ENCODE measurements at regions not wholly inside any gene's neighbourhood (a gene's known extent, or its start where the extent isn't known, plus 50 kb on each side); places are given as distances from the start of the nearest gene placed in this dataset.

DNA sequence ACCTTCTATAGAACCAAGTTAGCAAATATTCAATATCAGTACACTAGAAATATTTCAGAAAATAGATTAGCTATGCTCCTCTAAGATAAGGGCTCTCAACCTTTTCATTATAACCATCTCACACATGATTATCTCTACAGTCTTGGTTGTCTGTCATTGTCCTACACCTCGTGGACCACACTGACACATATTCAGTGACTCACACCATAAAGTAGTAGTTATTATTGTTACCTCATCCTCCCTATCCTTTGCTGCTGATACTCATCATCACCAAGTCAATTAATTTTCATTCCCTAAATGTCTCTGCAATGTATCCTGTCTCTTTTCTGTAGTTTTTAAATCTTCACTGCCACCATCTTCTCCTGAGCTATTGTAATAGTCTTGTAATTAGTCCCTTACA lies 1309.2 kb upstream of the C9orf72 start:
- no peak for DNase-seq

DNA sequence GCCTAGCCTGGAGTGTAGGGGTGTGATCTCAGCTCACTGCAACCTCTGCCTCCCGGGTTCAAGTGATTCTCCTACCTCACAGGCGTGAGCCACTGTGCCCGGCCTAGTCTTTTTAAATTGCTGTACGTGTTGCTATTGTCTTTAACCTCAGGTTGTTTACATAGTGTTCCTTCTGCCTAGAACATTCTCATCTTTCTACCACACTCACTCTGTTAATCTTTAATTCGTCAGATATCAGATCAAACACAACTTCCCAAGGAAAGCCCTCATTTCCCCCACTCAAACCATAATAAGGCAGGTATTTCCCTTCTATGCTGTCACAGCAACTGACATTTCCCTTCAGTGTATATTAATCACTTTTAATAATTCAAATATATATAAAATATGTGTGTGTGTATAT lies 1310.0 kb upstream of the C9orf72 start:
- no peak for DNase-seq

DNA sequence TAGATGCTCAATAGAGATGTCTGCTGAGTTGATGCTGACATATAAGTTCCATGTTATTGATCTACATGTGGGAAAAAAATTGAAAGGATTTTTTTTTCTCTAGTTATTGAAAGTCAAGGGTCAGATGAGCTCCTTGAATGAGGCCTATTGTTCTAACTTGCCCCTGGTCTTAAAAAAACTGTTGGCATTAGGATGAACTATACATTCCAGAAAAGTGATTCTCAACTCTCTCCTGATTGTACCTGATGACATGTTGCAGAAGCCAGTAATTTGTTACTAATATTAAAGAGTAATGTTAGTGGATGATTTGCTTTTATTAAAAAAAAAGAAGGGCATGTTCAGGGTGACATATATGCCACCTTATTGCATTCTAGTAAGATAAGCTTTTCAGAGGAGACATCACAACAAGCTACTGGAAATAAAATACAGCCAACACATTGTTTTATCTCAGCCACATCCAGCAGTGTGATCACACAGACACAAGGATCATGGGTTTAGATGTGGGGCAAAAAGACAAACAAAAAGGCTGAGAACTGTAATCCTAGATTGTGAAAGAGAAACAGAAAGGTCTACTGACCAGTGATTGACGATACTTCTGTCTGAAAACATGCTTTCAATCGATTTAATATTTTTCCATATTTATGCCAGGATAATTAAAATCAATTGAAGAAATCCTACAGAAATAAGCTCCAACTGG lies 1314.1 kb upstream of the C9orf72 start:
- DNase-seq = no peak

DNA sequence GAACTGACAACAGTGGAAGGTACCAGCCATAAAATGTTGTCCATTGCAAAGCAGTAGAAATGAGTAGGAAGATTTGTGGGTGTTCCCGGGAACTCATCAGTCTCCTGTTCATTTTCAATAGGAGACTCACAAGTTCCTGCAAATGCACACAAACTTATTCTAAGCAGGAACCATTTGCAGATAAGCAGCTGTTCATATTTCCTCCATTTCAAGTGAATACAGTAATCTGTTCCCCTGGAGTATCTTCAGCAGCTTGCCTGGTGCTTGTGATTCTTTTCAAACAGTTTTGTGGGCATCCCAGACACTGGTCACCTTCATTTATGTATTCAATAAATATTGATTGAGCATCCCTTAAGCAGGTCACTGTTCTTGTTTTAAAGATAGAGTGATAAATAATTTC lies 1315.5 kb upstream of the C9orf72 start:
- no peak for DNase-seq

DNA sequence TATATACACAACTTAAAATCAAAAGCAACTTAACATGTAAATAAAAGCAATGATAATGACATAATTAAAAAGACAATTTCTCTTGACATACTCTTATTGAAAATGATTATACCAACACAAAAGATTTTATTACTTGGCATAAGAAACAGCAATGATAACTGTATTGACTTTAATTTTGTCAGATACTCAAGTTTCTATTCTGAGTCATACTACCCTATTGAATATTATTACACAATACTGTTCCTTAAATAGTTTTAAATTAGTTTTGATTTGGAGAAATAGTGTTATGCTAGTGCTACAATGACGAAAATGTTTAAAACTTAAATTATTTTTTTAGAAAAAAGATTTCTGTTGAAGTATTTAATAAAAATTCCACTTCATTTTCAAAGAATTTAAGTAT lies 1319.3 kb upstream of the C9orf72 start:
- no peak for DNase-seq

DNA sequence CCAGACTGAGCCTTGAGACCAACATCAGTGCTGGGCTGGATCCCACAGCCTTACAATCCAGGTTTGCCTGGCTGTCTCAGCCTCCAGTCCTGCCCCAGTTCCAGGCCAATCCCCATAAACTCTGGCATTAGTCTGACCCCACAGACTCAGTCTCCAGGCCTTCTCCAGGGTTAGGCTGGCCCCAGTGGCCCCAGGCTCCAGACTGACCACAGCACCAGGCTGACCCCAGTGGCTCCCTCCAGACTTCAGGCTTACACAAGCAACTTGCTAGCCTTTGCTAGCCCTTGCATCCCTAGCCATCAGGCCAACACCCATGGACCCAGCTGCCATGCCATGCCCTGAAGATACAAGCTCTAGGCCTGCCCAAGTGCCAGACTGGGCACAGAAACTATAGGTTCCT lies 1326.0 kb upstream of the C9orf72 start:
- DNase-seq = no peak

DNA sequence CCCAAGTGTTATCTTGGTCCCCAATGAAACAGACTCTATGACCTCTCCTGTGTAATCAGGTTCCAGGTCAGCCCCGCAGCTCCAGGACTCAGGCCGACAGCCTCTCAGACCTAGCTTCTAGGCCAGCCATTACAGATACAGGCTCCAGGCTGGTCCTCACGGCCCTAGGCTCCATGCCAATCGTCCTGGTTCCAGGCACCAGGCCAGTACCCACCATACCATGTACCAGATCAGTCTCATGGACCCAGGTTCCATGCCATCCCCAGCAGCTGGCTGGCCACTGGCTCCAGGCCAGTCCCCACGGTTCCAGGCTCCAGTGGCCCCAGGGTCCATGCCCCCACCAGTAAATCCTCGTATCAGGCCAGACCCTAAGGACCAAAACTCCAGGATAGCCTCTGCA lies 1326.6 kb upstream of the C9orf72 start:
- no peak for DNase-seq

DNA sequence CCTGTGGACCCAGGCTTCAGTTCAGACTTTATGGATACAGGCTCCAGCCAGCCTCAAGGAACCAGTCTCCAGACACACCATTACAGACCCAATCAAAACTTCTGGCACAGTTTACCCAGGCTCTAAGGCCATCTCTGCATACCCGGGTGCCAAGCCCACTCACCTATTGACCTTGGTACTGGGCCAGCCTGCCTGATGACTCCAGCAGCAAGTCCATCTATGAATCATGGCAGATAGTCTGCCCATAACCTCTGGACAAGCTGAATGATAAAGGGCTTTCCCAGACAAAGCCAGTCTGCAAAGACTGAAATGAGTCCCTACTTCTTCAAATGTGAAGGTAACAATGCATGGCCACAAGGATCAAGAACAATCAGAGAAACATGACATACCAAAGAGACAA lies 1327.1 kb upstream of the C9orf72 start:
- no peak for DNase-seq

DNA sequence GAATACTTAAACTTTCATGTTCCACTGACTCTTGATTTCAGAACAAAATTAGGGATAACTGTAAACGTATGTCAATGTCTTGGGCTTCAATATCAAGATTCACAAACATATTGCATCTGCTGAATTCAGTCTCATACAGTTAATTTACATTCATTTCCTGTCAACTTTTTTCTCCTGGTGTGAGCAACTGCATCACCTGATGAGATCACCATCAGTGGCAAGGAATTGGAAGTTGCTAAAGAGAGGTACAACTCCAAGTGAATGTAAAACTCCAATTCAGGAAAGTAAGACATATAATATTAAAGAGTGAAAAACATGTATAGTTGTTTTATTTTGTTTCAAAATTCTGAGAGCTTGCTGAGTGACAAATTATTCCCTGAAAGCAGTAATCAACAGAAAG lies 1336.2 kb upstream of the C9orf72 start:
- DNase-seq = no peak

DNA sequence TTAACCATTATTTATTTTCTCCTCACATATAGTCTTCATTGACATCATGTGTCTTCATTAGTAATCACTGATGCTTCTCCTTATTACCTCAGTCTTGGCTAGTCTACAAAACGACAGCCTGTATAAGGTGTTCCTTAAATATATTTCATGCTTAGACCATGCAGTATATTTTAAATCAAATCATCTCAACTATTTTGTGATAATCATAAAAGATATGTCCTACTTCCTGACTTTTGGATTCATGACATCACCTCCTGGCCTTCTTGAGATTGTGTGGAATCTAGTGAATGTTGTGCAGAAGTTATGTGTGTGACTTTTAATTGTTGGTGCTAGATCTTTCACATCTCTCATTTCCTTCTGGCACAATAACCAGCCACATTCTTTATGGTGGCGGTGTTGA lies 1339.3 kb upstream of the C9orf72 start:
- DNase-seq = no peak

DNA sequence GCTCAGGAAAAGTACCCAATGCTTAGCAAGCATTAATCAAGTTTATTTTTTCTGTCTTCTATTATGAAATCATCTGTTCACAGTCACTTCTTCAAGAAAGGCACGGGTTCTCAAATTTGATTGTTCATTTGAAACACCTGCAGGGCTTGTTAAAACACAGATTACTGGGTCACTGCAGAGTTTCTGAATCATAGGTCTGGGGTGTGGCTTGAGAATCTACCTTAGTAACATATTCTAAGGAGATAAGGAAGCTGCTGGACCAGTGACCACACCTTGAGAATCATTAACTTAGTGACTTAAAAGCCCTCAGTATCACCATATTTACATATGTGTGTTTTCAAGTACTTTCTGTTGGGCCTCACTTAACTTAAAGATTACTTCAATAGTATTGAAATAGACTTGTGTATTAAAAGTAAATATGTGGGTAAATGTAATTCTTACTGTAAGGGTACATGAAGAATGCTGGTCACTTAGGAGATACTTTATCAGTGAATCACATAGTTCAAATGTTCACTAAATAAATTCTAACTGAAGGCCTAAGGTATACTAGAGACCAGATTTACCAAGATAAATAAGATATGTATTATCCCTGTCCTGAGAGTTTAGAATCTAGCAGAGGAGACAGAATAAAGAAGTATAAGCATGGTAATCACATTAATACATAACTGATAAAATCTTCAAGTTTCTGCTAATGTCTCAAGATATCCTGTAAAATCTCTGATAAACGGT lies 1342.1 kb upstream of the C9orf72 start:
- DNase-seq = no peak

DNA sequence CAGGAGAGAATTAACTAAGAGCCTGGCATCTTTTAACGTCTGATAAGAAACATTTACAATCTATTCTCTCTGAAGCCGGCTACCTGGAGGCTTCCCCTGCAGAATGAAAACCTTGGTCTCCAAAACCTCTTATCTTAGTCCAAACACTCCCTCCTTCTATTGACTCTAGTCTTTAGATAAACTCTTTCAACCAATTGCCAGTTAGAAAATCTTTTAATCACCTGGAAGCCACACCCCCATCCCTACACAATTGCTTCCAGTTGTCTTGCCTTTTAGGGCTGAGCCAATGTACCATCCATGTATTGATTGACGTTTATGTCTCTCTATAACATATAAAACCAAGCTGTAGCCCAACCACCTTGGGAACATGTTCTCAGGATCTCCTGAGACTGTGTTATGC lies 1343.1 kb upstream of the C9orf72 start:
- DNase-seq = no peak

DNA sequence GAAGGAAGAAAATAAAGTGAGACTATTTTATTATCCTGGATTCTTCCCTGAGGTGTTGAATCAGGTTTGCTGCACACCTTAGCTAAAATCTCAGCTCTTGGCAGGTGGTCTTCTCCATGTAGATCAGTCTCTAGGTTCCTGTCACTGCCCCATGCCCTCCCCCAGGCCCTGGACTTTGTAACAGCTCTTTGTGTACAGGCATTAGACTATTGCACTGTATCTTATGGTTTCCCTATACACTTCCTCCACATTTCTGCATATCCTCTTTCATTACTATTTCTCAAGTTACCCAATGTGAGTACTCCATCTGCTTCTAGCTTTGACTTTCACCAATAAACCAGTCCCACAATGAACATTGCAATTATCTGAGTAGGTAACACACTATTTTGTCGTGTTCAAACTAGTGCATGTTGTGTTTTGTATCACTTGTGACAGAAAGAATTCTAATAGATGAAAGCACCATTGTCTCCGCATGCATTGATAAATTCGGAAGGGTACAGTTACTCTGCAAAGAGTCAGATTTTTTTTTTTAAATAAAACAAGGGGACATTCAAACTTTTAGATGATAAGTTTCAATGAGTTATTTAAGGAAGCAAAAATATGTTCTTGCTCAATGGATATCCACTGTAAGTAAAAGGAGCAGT lies 1348.7 kb upstream of the C9orf72 start:
- no peak for DNase-seq

DNA sequence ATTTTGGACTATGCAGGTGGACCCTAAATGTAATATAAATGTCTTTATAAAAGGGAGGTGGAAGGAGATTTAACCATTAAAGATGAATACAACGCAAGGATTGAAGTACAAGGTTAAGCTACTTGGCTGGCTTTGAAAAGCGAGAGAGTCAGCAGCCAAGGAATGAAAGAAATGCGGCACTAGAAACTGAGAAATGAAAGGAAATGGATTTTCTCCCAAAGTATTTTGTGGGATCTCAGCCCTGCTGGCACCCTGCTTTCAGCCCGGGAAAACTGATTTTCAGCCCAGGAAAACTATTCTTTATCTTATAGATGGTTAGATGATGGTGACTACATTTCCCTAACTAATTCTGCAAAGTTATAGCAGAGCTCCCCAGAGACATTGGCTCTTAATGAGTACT lies 1349.6 kb upstream of the C9orf72 start:
- no peak for DNase-seq

DNA sequence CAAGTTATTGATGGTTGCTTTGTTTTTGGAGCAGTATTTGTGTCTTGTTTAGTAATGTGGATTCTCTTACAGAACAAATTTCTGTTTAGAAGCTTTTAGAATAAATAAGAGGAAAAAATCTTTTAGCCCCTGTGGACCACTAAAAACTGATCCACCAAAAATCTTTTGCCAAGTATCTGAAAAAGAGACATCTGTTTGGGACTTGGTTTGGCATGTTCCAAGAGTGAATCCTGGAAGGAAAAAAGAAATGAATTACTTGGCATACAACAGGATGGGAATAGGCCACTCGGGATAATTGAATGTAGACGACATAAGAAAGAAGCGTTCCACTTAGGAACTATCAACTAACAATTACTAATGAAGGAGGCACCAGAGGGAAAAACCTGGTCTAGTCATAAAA lies 1350.1 kb upstream of the C9orf72 start:
- no peak for DNase-seq

DNA sequence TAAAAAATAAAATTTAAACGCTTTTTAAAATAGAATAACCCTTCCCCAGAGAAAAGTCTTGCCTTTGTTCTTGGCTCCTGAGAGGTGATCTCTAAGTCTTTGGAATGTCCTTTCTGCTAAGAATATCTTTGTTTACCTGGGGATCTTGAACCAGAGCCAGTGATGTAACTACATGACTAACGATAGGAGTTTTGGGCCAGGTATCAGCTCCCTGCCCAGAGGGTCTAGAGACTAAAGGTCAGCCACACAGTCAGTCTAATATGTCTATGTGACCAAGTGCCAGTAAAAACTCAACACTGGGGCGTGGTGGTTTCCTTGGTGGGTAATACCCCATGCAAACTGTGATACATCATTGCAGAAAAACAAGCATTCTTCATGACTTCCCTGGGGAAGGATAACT lies 1351.9 kb upstream of the C9orf72 start:
- DNase-seq = no peak

DNA sequence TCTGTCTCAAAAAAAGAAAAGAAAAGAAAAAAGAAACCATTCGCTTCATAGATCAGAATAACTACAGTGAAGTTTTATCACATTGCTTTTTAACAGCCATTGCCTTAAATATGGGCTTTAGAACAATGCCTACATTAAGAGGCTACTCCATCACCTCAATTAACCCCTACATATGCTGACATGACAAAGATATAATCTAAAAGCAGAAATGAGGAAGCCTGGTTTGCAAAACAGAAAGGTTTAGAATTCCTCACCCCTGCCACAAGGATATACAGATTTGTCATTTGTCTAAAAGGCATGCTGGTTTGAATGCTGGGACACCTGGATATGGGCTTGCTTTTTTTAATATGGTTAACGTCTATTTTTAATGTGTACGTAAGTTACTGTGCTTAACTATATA lies 1353.0 kb upstream of the C9orf72 start:
- DNase-seq = no peak

DNA sequence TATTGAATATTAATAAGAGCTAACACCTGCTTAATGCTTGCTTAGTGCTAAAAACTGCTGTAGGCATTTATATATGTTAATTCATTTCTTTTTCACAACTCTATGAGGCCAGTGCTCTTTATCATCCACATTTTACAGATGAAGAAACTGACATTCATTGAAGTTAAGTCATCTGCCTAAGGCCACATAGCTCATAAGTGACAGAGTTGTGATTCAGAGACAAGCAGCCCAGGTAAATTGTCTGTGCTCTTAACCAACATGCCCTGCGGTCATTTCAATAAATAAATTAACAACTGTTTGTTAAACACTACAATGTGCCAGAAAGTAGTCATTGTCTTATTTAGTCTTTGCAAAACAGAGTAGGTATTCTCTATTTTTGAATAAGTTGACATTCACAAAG lies 1354.4 kb upstream of the C9orf72 start:
- no peak for DNase-seq

DNA sequence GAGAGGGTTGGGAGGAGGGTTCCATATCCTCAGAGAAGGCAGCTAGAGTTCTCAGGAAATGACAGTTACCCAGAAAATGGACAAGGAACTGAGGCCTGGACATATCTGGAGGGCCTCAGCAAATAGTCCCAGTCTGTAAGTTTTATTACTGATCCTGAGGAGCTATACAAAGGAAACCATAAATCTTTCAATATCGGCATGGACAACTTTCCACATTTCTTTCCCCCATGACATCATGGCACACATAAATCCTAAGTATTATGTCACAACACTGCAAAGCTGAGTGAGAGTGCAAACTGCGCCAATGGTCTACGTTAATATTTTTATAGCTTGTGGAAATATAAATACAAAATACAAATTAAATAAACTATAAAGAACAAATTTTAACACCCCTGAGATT lies 1356.2 kb upstream of the C9orf72 start:
- DNase-seq = no peak

DNA sequence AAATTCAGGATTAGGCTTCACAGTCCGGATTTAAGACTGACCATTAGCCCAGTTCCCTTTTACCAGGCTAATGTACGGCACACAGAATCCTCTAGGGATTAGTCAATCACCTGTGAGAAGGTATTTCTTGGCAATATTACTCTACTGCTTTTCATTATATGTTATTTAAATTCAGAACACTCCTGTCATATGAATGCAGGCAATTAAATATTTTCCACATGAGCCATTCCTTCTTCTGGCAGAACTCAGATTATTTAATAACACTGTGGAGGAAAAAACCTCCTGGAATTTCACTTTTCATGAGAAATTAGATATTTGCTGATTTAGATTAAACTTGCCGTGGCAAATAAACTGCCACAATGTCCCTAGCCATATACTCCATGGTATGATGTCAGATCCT lies 1357.5 kb upstream of the C9orf72 start:
- DNase-seq = no peak

DNA sequence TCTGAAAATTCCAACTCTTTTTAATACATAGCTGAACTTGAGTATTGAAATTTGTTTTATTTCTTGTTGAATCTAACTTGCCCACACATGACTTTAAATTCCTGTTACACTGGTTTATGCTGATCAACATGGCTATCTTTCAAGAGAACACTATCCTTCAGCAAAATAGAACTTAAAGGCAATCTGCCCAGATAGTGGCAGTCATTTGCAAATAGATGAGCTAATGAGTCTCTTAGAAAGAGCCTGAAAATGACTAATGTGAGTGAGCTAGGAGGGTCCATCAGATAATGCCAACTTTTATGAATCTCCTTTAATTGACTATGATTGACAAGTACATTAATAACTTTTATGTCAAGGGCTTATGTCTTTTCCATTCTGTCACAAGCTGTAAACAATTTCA lies 1360.8 kb upstream of the C9orf72 start:
- DNase-seq = no peak

DNA sequence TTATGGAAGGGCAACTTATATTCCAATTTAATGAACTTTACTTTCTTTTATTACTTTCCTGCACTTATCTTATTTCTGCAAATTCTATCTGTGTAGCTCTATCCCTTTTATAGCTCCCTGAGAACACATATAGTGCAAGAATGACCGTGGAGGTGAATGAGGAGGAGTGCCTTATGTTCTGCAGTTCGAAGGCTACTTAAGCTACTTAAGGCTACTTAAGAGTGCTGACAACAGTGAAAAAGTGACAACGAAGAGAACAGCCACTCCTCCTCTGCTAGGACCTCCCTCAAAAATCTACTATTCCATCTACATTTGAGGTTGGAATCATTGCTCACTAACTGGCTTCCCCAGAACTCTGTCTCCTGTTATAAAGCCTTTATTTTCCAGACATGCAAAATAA lies 1365.7 kb upstream of the C9orf72 start:
- DNase-seq = no peak

DNA sequence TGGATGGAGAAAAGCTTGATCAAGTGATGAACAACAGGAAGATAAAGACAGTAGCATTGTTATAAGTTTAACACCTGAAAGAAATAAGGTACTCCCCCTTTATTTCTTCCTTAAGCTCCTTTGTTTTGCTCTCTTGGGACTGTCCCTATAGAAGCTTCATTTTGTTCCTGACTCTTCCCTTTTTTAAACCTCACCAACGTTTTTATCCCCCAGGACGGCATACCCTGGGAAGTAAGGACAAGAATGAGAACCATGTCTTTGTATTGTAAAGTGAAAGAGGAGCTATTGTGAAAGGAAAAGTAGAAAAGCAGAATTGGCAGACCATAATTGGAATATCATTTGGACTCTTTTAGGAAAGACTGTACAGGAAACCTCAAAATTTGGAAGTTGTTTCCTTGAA lies 1368.6 kb upstream of the C9orf72 start:
- no peak for DNase-seq

DNA sequence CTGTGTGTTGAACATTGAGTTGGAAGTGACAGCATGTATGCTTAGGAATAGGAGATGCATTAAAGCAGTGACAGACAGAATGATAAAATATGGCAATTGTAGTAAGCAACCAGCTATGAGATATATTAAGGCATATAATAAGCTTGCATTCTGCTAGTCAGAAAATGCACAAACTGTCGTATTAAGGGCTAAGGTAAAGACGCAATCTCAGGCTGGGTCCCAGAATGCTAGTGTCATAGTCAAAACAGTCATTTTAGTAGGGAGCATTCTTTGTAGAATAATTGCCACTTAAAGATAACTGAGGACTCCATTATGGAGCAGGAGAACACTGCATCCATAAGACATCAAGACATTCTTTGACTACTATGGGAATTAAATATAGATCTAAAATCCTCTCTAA lies 1369.7 kb upstream of the C9orf72 start:
- DNase-seq = no peak

DNA sequence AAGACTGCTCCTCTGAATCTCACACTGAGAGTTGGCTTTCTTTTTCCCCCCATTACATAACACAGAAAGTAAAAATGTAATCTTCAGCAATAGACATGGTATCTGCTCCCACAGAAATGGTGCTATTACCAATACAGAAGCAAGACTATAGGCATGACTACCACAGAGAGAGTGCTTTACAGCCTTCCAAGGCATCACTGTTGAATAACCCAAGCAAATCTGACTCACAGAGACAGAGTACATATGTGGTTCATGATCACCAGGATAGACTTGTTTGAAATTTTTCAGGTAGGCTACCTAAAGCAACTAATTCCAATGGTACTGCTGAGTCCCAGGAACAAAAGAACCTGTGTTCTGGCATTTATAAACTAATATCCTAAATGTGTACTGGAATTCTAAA lies 1373.4 kb upstream of the C9orf72 start:
- no peak for DNase-seq

Measured in cerebellar nuclear complex (tissue), 1 donor.